Panc1 (cell line): ENCODE measurements at regions not wholly inside any gene's neighbourhood (a gene's known extent, or its start where the extent isn't known, plus 50 kb on each side); places are given as distances from the start of the nearest gene placed in this dataset.

ENCODE experiments used
- ATAC-seq: fragments of 200-7000 bp; cut with Tn5 transposase; 2 replicates; pipeline ENCODE4 v1.9.1; 2020; ENCODE audit warnings: mild to moderate bottlenecking, moderate library complexity
- BruUV-seq: library from RNA; stranded (reverse); fragments of 400-500 nt; replicated peaks from 2 replicates; lab custom pipeline; 2021; lab: Mats Ljungman, UMichigan
- CTCF ChIA-PET: fragments of 300-600 bp; sonication (Branson Sonifier 250); formaldehyde crosslinking; loops from one replicate; lab custom pipeline; 2022; ENCODE audit warnings: antibody characterized with exemption; lab: Charles Lee
- POLR2A ChIA-PET: fragments of 300-600 bp; sonication (Branson Sonifier 250); formaldehyde crosslinking; loops from one replicate; lab custom pipeline; 2022; ENCODE audit warnings: antibody characterized with exemption; lab: Charles Lee
- DNase-seq: peaks from one replicate; pipeline ENCODE4 v3.0.0-alpha.2; 2010; ENCODE audit warnings: low read depth, low spot score
- H3K27ac ChIP-seq: 2 replicates; pipeline ENCODE4 v1.5.1; 2011; ENCODE audit warnings: mild to moderate bottlenecking, low read length, inconsistent platforms
- H3K27me3 ChIP-seq: fragments of 200-500 bp; sonication (Bioruptor generic); 2 replicates; pipeline ENCODE4 v1.6.0; 2014; ENCODE audit warnings: low read length, inconsistent platforms; ENCODE audit not compliant: control insufficient read depth, insufficient read depth
- H3K36me3 ChIP-seq: fragments of 200-500 bp; sonication (Bioruptor generic); 2 replicates; pipeline ENCODE4 v1.5.1; 2014; ENCODE audit warnings: inconsistent platforms, mild to moderate bottlenecking, low read length, moderate library complexity; ENCODE audit not compliant: control insufficient read depth, insufficient read depth
- H3K4me1 ChIP-seq: 2 replicates; pipeline ENCODE4 v1.5.1; 2011; ENCODE audit warnings: inconsistent platforms, mild to moderate bottlenecking, low read length, moderate library complexity; ENCODE audit not compliant: control insufficient read depth, insufficient read depth
- H3K4me3 ChIP-seq, 2 experiments: 2 replicates each; pipeline ENCODE4 v1.5.1; 2011 to 2012; ENCODE audit warnings: low read depth in 2 of 2, low read length in 2 of 2, mild to moderate bottlenecking in 2 of 2, inconsistent platforms in 1 of 2, moderate library complexity in 1 of 2
- H3K9me3 ChIP-seq: fragments of 200-500 bp; sonication (Bioruptor generic); 2 replicates; pipeline ENCODE4 v1.5.1; 2014; ENCODE audit warnings: low read depth, mild to moderate bottlenecking, inconsistent platforms, low read length, moderate library complexity; ENCODE audit not compliant: control insufficient read depth, insufficient read depth
- CTCF ChIP-seq: fragments of 450-650 bp; IDR thresholded peaks from 2 replicates; pipeline ENCODE4 v1.5.1; 2017; ENCODE audit warnings: mild to moderate bottlenecking
- POLR2AphosphoS5 ChIP-seq: IDR thresholded peaks from 2 replicates; pipeline ENCODE4 v1.6.1; 2012; ENCODE audit warnings: mild to moderate bottlenecking, low read depth, low read length, moderate library complexity
- REST ChIP-seq, 2 experiments: IDR thresholded peaks; 2 replicates each; pipeline ENCODE4 v1.6.1; 2011 to 2012; ENCODE audit warnings: low read depth in 2 of 2, control low read depth in 1 of 2, low read length in 1 of 2, mild to moderate bottlenecking in 1 of 2, moderate library complexity in 1 of 2; ENCODE audit not compliant: insufficient read depth in 1 of 2
- SIN3A ChIP-seq: IDR thresholded peaks from 2 replicates; pipeline ENCODE4 v1.6.1; 2012; ENCODE audit warnings: low read depth, mild to moderate bottlenecking, low read length, moderate library complexity, borderline replicate concordance; ENCODE audit not compliant: insufficient read depth
- TCF7L2 ChIP-seq: IDR thresholded peaks from 2 replicates; pipeline ENCODE4 v1.6.1; 2011; ENCODE audit warnings: mild to moderate bottlenecking, low read depth, low read length, inconsistent platforms
- in situ Hi-C: cut with HindIII; loops from 2 replicates; pipeline ENCODE4 v1.10.0; 2016; ENCODE audit warnings: low sequenced_read_pairs, low pct_unique_long_range_greater_than_20kb
- intact Hi-C: fragments of 100-400 bp; cut with micrococcal nuclease; formaldehyde crosslinking; loops from one replicate; pipeline ENCODE4 v1.10.0; 2022; ENCODE audit not compliant: unreplicated experiment

- no TSS peak for BruUV-seq
- in situ Hi-C loops: no loop called here
Measured at GRCh38 chr13:90402102-90402501, 945.4 kb upstream of the MIR17HG start.

GRCh38 chr13:90402613-90403012 lies 944.9 kb upstream of the MIR17HG start:
- Histone ChIP-seq H3K9me3 (no peaks in the 10 kb centered on the region; the same call in 1 of the 2 replicates), H3K36me3 (no peaks in the 10 kb centered on the region), H3K27me3 (no peaks in the 10 kb centered on the region), H3K27ac (no peak overlapping the region), H3K4me3 (no peak overlapping the region), H3K4me1 (no peaks in the 10 kb centered on the region)
- intact Hi-C loops (no loop called here), in situ Hi-C loops (no loop called here)
- TF ChIP-seq CTCF (no peak), TCF7L2 (no peak), SIN3A (no peak), POLR2AphosphoS5 (no peak), REST (IDR thresholded peaks at IDR 0.05; ENCODE audit: insufficient read depth in 1 of 2, low read depth in 2 of 2, low read length in 1 of 2) (no peak)
- ChIA-PET CTCF (no interaction called here), POLR2A (no interaction called here)
- DNase-seq (no peak), ATAC-seq (no peak)
- BruUV-seq: no TSS peak

More at GRCh38 chr13:90402102-90402501, 945.4 kb upstream of the MIR17HG start:
- TF ChIP-seq POLR2AphosphoS5 (no peak), REST (IDR thresholded peaks at IDR 0.05; ENCODE audit: insufficient read depth in 1 of 2, low read depth in 2 of 2, low read length in 1 of 2) (no peak), TCF7L2 (no peak), SIN3A (no peak), CTCF (no peak)
- H3K27ac ChIP-seq: no peak overlapping the region
- H3K4me1 ChIP-seq: no peaks in the 10 kb centered on the region
- no peaks in the 10 kb centered on the region; the same call in 1 of the 2 replicates for H3K9me3 ChIP-seq
- intact Hi-C loops: no loop called here
- ChIA-PET CTCF (no interaction called here), POLR2A (no interaction called here)
- no peaks in the 10 kb centered on the region for H3K36me3 ChIP-seq
- no peak for DNase-seq
- no peak overlapping the region for H3K4me3 ChIP-seq
- H3K27me3 ChIP-seq: no peaks in the 10 kb centered on the region
- ATAC-seq: no peak
